ENCODE measurements at regions not wholly inside any gene's neighbourhood (a gene's known extent, or its start where the extent isn't known, plus 50 kb on each side); places are given as distances from the start of the nearest gene placed in this dataset.

DNA sequence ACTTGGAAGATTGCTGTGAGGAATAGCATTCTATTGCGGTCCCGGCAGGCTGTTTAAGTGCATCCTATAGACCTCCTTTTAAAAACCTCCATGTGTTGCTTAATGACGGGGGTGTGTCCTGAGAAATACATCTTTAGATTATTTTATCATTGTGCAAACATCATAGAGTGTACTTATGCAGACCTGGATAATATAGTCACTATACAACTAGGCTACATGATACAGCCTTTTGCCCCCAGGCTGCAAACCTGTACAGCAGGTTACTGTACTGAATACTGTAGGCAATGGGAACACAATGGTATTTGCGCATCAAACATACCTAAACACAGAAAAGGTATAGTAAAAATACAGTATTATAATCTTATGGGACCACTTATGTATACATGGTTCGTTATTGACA is 175.6 kb downstream of the RNF144B start:
- in situ Hi-C loops (cut with MboI; ENCODE audit: low pct_unique_long_range_greater_than_20kb in 2 of 9, low sequenced_read_pairs in 9 of 9, unreplicated experiment in 9 of 9) = no loop called here
- Histone ChIP-seq H3K4me3 (no peak overlapping the region), H3K27ac (no peak overlapping the region), H3K4me1 (replicated peaks in 1 of 2) (no peaks in the 10 kb centered on the region)
- 55 to 100% (median 85%) methylated on average over 2 to 5 of the region's 5 CpGs for WGBS, 10 experiments
- no peak for ATAC-seq (replicated peaks in 6 of 8)

- ATAC-seq (replicated peaks in 6 of 8) = no peak
- WGBS, 10 experiments = 59 to 100% (median 88%) methylated on average over 2 to 3 of the region's 3 CpGs; no CpG with 5 or more reads in 2 of the 10 experiments
Observed at GRCh38 chr6:18564775-18565174, 177.6 kb downstream of the RNF144B start.

GRCh38 chr6:18565231-18565630 is 178.1 kb downstream of the RNF144B start:
- 67 to 90% (median 83%) methylated on average over 1 of the region's 1 CpG; no CpG with 5 or more reads in 5 of the 10 experiments for whole genome bisulfite sequencing, 10 experiments

More at GRCh38 chr6:18564775-18565174, 177.6 kb downstream of the RNF144B start:
- in situ Hi-C loops (cut with MboI; ENCODE audit: low pct_unique_long_range_greater_than_20kb in 2 of 9, low sequenced_read_pairs in 9 of 9, unreplicated experiment in 9 of 9) = no loop called here
- Histone ChIP-seq H3K4me3 (no peak overlapping the region), H3K27ac (no peak overlapping the region), H3K4me1 (replicated peaks in 1 of 2) (no peaks in the 10 kb centered on the region)

DNA sequence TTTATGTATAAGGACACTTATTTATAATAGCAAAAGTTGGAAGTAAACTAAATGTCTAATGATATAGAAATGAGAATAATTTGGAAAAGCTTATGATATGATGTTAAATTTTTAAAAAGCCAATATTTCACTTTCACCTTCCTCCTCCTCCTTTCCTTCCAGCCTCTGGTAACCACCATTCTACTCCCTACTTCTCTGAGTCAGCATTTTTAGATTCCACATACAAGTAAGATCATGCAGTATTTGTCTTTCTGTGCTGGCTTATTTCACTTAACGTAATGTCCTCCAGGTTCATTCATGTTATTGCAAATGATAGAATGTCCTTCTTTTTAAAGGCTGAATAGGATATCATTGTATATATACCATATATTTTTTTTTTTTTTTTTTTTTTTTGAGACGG is 180.2 kb downstream of the RNF144B start:
- in situ Hi-C loops (cut with MboI; ENCODE audit: low pct_unique_long_range_greater_than_20kb in 2 of 9, low sequenced_read_pairs in 9 of 9, unreplicated experiment in 9 of 9) = no loop called here
- H3K4me1 ChIP-seq (replicated peaks in 1 of 2) = no peaks in the 10 kb centered on the region
- H3K27ac ChIP-seq = no peak overlapping the region
- WGBS, 10 experiments = 0 to 100% (median 100%) methylated on average over 1 of the region's 2 CpGs; no CpG with 5 or more reads in 5 of the 10 experiments
- H3K4me3 ChIP-seq = no peak overlapping the region
- ATAC-seq (replicated peaks in 6 of 8) = no peak

More at GRCh38 chr6:18565231-18565630, 178.1 kb downstream of the RNF144B start:
- Histone ChIP-seq H3K27ac (no peak overlapping the region), H3K4me1 (replicated peaks in 1 of 2) (no peaks in the 10 kb centered on the region), H3K4me3 (no peak overlapping the region)
- no peak for ATAC-seq (replicated peaks in 6 of 8)
- in situ Hi-C loops (cut with MboI; ENCODE audit: low pct_unique_long_range_greater_than_20kb in 2 of 9, low sequenced_read_pairs in 9 of 9, unreplicated experiment in 9 of 9) = no loop called here

- WGBS, 10 experiments = 50 to 96% (median 83%) methylated on average over 1 to 2 of the region's 2 CpGs; no CpG with 5 or more reads in 1 of the 10 experiments
Observed at GRCh38 chr6:18577491-18577890, 190.3 kb downstream of the RNF144B start.

GRCh38 chr6:18579166-18579565 is 192.0 kb downstream of the RNF144B start:
- ATAC-seq (replicated peaks in 6 of 8) = no peak
- Histone ChIP-seq H3K27ac (no peak overlapping the region), H3K4me1 (replicated peaks in 1 of 2) (no peaks in the 10 kb centered on the region), H3K4me3 (no peak overlapping the region)
- in situ Hi-C loops (cut with MboI; ENCODE audit: low pct_unique_long_range_greater_than_20kb in 2 of 9, low sequenced_read_pairs in 9 of 9, unreplicated experiment in 9 of 9) = loop anchor here in 5 of 9 experiments (25.0 kb wide), 1 partner anchor 1483 kb away; no protein-coding TSS in a partner anchor
- 21 to 100% (median 67%) methylated on average over 1 to 2 of the region's 2 CpGs; no CpG with 5 or more reads in 1 of the 10 experiments for WGBS, 10 experiments

More at GRCh38 chr6:18577491-18577890, 190.3 kb downstream of the RNF144B start:
- in situ Hi-C loops (cut with MboI; ENCODE audit: low pct_unique_long_range_greater_than_20kb in 2 of 9, low sequenced_read_pairs in 9 of 9, unreplicated experiment in 9 of 9) = loop anchor here in 5 of 9 experiments (25.0 kb wide), 1 partner anchor 1485 kb away; no protein-coding TSS in a partner anchor
- no peak for ATAC-seq (replicated peaks in 6 of 8)
- H3K4me1 ChIP-seq (replicated peaks in 1 of 2) = no peaks in the 10 kb centered on the region
- no peak overlapping the region for H3K27ac ChIP-seq
- H3K4me3 ChIP-seq = no peak overlapping the region

GRCh38 chr6:18579869-18580268 is 192.7 kb downstream of the RNF144B start:
- 0 to 100% (median 71%) methylated on average over 1 of the region's 1 CpG; no CpG with 5 or more reads in 3 of the 10 experiments for WGBS, 10 experiments
- ATAC-seq (replicated peaks in 6 of 8) = peak in 1 of 8 experiments; percentile 48
- in situ Hi-C loops (cut with MboI; ENCODE audit: low pct_unique_long_range_greater_than_20kb in 2 of 9, low sequenced_read_pairs in 9 of 9, unreplicated experiment in 9 of 9) = loop anchor here in 5 of 9 experiments (25.0 kb wide), 1 partner anchor 1482 kb away; no protein-coding TSS in a partner anchor

GRCh38 chr6:18584372-18584771 is 197.2 kb downstream of the RNF144B start:
- H3K4me1 ChIP-seq (replicated peaks in 1 of 2) = peaks cover 7 to 12% of the 10 kb centered on the region in 2 donors
- ATAC-seq (replicated peaks in 6 of 8) = no peak
- 54 to 93% (median 85%) methylated on average over 1 to 4 of the region's 4 CpGs; no CpG with 5 or more reads in 2 of the 10 experiments for WGBS, 10 experiments
- H3K4me3 ChIP-seq = no peak overlapping the region
- in situ Hi-C loops (cut with MboI; ENCODE audit: low pct_unique_long_range_greater_than_20kb in 2 of 9, low sequenced_read_pairs in 9 of 9, unreplicated experiment in 9 of 9) = loop anchor here in 5 of 9 experiments (25.0 kb wide), 1 partner anchor 1478 kb away; no protein-coding TSS in a partner anchor
- H3K27ac ChIP-seq = peak overlapping the region; percentile 20 to 40

More at GRCh38 chr6:18579869-18580268, 192.7 kb downstream of the RNF144B start:
- Histone ChIP-seq H3K27ac (no peak overlapping the region), H3K4me3 (no peak overlapping the region), H3K4me1 (replicated peaks in 1 of 2) (peaks cover 5 to 6% of the 10 kb centered on the region in 2 donors)

- WGBS, 10 experiments = 0 to 57% (median 10%) methylated on average over 1 to 4 of the region's 4 CpGs; no CpG with 5 or more reads in 1 of the 10 experiments
- peak overlapping the region in 1 of 2 donors; percentile 20 for H3K27ac ChIP-seq
- H3K4me1 ChIP-seq (replicated peaks in 1 of 2) = peaks cover 7 to 12% of the 10 kb centered on the region in 2 donors
- peak in 7 of 8 experiments; percentile 93 to 97 (median 97) for ATAC-seq (replicated peaks in 6 of 8)
- in situ Hi-C loops (cut with MboI; ENCODE audit: low pct_unique_long_range_greater_than_20kb in 2 of 9, low sequenced_read_pairs in 9 of 9, unreplicated experiment in 9 of 9) = loop anchor here in 5 of 9 experiments (25.0 kb wide), 1 partner anchor 1477 kb away; no protein-coding TSS in a partner anchor
- no peak overlapping the region for H3K4me3 ChIP-seq
Observed at GRCh38 chr6:18585032-18585573, 198.0 kb downstream of the RNF144B start.

DNA sequence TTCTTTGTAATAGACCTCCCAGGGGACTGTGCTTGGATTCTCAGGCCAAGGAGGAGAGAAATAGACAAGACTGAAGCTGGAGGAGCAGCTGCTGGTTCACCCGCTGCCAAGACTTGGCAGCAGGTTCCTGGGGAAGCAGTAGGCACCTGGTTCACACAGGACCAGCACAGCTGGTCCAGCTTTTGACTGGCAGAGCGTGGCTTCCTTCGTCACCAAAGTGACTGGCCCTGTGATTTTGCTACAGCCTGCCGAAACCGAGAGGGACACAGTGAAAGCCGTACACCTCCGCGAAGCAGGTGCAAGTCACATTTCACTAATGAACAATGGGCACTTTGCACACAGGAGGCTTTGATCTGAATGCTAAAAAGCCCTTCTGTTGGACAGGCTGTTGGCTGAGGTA is 199.0 kb downstream of the RNF144B start:
- ATAC-seq (replicated peaks in 6 of 8) = no peak
- in situ Hi-C loops (cut with MboI; ENCODE audit: low pct_unique_long_range_greater_than_20kb in 2 of 9, low sequenced_read_pairs in 9 of 9, unreplicated experiment in 9 of 9) = loop anchor here in 5 of 9 experiments (25.0 kb wide), 1 partner anchor 1476 kb away; no protein-coding TSS in a partner anchor

GRCh38 chr6:18595774-18596530 is 208.8 kb downstream of the RNF144B start:
- no peak overlapping the region for H3K27ac ChIP-seq
- peak; percentile 73 to 90 (median 86) for ATAC-seq (replicated peaks in 6 of 8)

More for the DNA sequence above, 199.0 kb downstream of the RNF144B start:
- H3K27ac ChIP-seq = no peak overlapping the region
- peaks cover 7 to 12% of the 10 kb centered on the region in 2 donors for H3K4me1 ChIP-seq (replicated peaks in 1 of 2)
- no peak overlapping the region for H3K4me3 ChIP-seq
- 98 to 100% (median 100%) methylated on average over 1 to 6 of the region's 8 CpGs; no CpG with 5 or more reads in 7 of the 10 experiments for WGBS, 10 experiments

GRCh38 chr6:18596531-18596835 is 209.3 kb downstream of the RNF144B start:
- no peak overlapping the region for H3K4me3 ChIP-seq
- peak in 6 of 8 experiments; percentile 8 to 39 (median 23) for ATAC-seq (replicated peaks in 6 of 8)
- no peak overlapping the region for H3K27ac ChIP-seq
- peaks cover 0 to 2% of the 10 kb centered on the region in 2 donors for H3K4me1 ChIP-seq (replicated peaks in 1 of 2)
- in situ Hi-C loops (cut with MboI; ENCODE audit: low pct_unique_long_range_greater_than_20kb in 2 of 9, low sequenced_read_pairs in 9 of 9, unreplicated experiment in 9 of 9) = loop anchor here in 5 of 9 experiments (25.0 kb wide), 1 partner anchor 1466 kb away; no protein-coding TSS in a partner anchor

More at GRCh38 chr6:18595774-18596530, 208.8 kb downstream of the RNF144B start:
- in situ Hi-C loops (cut with MboI; ENCODE audit: low pct_unique_long_range_greater_than_20kb in 2 of 9, low sequenced_read_pairs in 9 of 9, unreplicated experiment in 9 of 9) = loop anchor here in 5 of 9 experiments (25.0 kb wide), 1 partner anchor 1466 kb away; no protein-coding TSS in a partner anchor
- WGBS, 10 experiments = 3 to 60% (median 23%) methylated on average over 1 to 10 of the region's 11 CpGs
- peaks cover 0 to 2% of the 10 kb centered on the region in 2 donors for H3K4me1 ChIP-seq (replicated peaks in 1 of 2)
- no peak overlapping the region for H3K4me3 ChIP-seq

All from motor neuron (in vitro differentiated cells).